ENCODE measurements at regions not wholly inside any gene's neighbourhood (a gene's known extent, or its start where the extent isn't known, plus 50 kb on each side); places are given as distances from the start of the nearest gene placed in this dataset.

- TF ChIP-seq CTCF (IDR thresholded peaks at IDR 0.05) (no peak), POLR2A (IDR thresholded peaks at IDR 0.05) (no peak)
Measured at GRCh38 chr4:114296126-114296525, 302.5 kb upstream of the UGT8 start.

All from testis (tissue), 2 donors.